ENCODE measurements at regions not wholly inside any gene's neighbourhood (a gene's known extent, or its start where the extent isn't known, plus 50 kb on each side); places are given as distances from the start of the nearest gene placed in this dataset.
"Not testable (repeated sequence)": the region's sequence is repeated elsewhere in the genome, so short reads cannot be mapped to it uniquely, and the experiment has no call there.

- intact Hi-C loops (cut with DNase I): loop anchor here (10.0 kb wide), 1 partner anchor 1425 kb away; no protein-coding TSS in a partner anchor
Observed at GRCh38 chr9:7739595-7739994, 60.0 kb downstream of the DMAC1 start.

GRCh38 chr9:7735311-7735710 is 64.3 kb downstream of the DMAC1 start:
- intact Hi-C loops (cut with DNase I): loop anchor here (10.0 kb wide), 1 partner anchor 1429 kb away; no protein-coding TSS in a partner anchor
- ATAC-seq (no peak), DNase-seq (ENCODE audit: missing footprints) (no peak)

More at GRCh38 chr9:7739595-7739994, 60.0 kb downstream of the DMAC1 start:
- ATAC-seq (no peak), DNase-seq (ENCODE audit: missing footprints) (no peak)

GRCh38 chr9:7730164-7730445 is 69.5 kb downstream of the DMAC1 start:
- DNase-seq (ENCODE audit: missing footprints) (no peak), ATAC-seq (no peak)
- intact Hi-C loops (cut with DNase I): loop anchor here (10.0 kb wide), 1 partner anchor 1435 kb away; no protein-coding TSS in a partner anchor

GRCh38 chr9:7729371-7730163 is 70.0 kb downstream of the DMAC1 start:
- ATAC-seq (no peak), DNase-seq (ENCODE audit: missing footprints) (peak; percentile 20)
- intact Hi-C loops (cut with DNase I): loop anchor here (10.0 kb wide), 1 partner anchor 1435 kb away; no protein-coding TSS in a partner anchor

- DNase-seq (ENCODE audit: missing footprints): no peak
- intact Hi-C loops (cut with DNase I): no loop called here
- ATAC-seq: no peak
Observed at GRCh38 chr9:7721291-7721690, 78.3 kb downstream of the DMAC1 start.

- ATAC-seq; intact Hi-C loops (cut with DNase I): not testable (repeated sequence)
- peak; percentile 23 for DNase-seq (ENCODE audit: missing footprints)
Observed at GRCh38 chr9:7713088-7713487, 86.5 kb downstream of the DMAC1 start.

GRCh38 chr9:7710686-7711085 is 88.9 kb downstream of the DMAC1 start:
- DNase-seq (ENCODE audit: missing footprints): no peak
- intact Hi-C loops (cut with DNase I): no loop called here
- ATAC-seq: no peak

GRCh38 chr9:7707934-7708333 is 91.6 kb downstream of the DMAC1 start:
- DNase-seq (ENCODE audit: missing footprints) (no peak), ATAC-seq (no peak)
- intact Hi-C loops (cut with DNase I): no loop called here

- intact Hi-C loops (cut with DNase I): no loop called here
- DNase-seq (ENCODE audit: missing footprints) (no peak), ATAC-seq (no peak)
Observed at GRCh38 chr9:7704543-7704942, 95.0 kb downstream of the DMAC1 start.

- no peak for DNase-seq (ENCODE audit: missing footprints)
- intact Hi-C loops (cut with DNase I): no loop called here
- no peak for ATAC-seq
Observed at GRCh38 chr9:7691909-7692308, 107.7 kb downstream of the DMAC1 start.

- no peak for DNase-seq (ENCODE audit: missing footprints)
- intact Hi-C loops (cut with DNase I): no loop called here
- no peak for ATAC-seq
Observed at GRCh38 chr9:7690014-7690413, 109.6 kb downstream of the DMAC1 start.

GRCh38 chr9:7688626-7689025 is 111.0 kb downstream of the DMAC1 start:
- intact Hi-C loops (cut with DNase I): loop anchor here (10.0 kb wide), 1 partner anchor 94 kb away; no protein-coding TSS in a partner anchor
- ATAC-seq (no peak), DNase-seq (ENCODE audit: missing footprints) (no peak)

GRCh38 chr9:7676609-7677156 is 122.9 kb downstream of the DMAC1 start:
- no peak for DNase-seq (ENCODE audit: missing footprints)
- ATAC-seq: no peak
- intact Hi-C loops (cut with DNase I): no loop called here

- DNase-seq (ENCODE audit: missing footprints): no peak
- intact Hi-C loops (cut with DNase I): no loop called here
- no peak for ATAC-seq
Observed at GRCh38 chr9:7671847-7672246, 127.7 kb downstream of the DMAC1 start.

GRCh38 chr9:7668541-7668940 is 131.0 kb downstream of the DMAC1 start:
- DNase-seq (ENCODE audit: missing footprints): no peak

GRCh38 chr9:7665874-7666273 is 133.7 kb downstream of the DMAC1 start:
- intact Hi-C loops (cut with DNase I): no loop called here
- DNase-seq (ENCODE audit: missing footprints): no peak
- ATAC-seq: no peak

More at GRCh38 chr9:7668541-7668940, 131.0 kb downstream of the DMAC1 start:
- no peak for ATAC-seq
- intact Hi-C loops (cut with DNase I): no loop called here

- intact Hi-C loops (cut with DNase I): no loop called here
- no peak for ATAC-seq
- no peak for DNase-seq (ENCODE audit: missing footprints)
Observed at GRCh38 chr9:7659766-7660165, 139.8 kb downstream of the DMAC1 start.

- DNase-seq (ENCODE audit: missing footprints) (no peak), ATAC-seq (no peak)
- intact Hi-C loops (cut with DNase I): no loop called here
Observed at GRCh38 chr9:7656636-7657035, 142.9 kb downstream of the DMAC1 start.

GRCh38 chr9:7653262-7653661 is 146.3 kb downstream of the DMAC1 start:
- intact Hi-C loops (cut with DNase I): no loop called here
- ATAC-seq (no peak), DNase-seq (ENCODE audit: missing footprints) (no peak)

GRCh38 chr9:7640231-7640630 is 159.3 kb downstream of the DMAC1 start:
- peak; percentile 81 for ATAC-seq
- no peak for DNase-seq (ENCODE audit: missing footprints)
- intact Hi-C loops (cut with DNase I): no loop called here

All from Right ventricle myocardium inferior (tissue), 1 donor.